IMR-90 (cell line): ENCODE measurements at regions not wholly inside any gene's neighbourhood (a gene's known extent, or its start where the extent isn't known, plus 50 kb on each side); places are given as distances from the start of the nearest gene placed in this dataset.

Experiments
- ATAC-seq: fragments of 200-7000 bp; cut with Tn5 transposase; 2 replicates; pipeline ENCODE4 v1.9.1; 2020; ENCODE audit warnings: low read depth, mild to moderate bottlenecking, moderate library complexity
- BruUV-seq: library from RNA; stranded (reverse); fragments of 400-500 nt; replicated peaks from 2 replicates; lab custom pipeline; 2021; lab: Mats Ljungman, UMichigan
- CTCF ChIA-PET: fragments of 300-600 bp; formaldehyde crosslinking; extraction: SDS; loops from one replicate; lab custom pipeline; 2021; ENCODE audit warnings: antibody characterized with exemption; lab: Yijun Ruan, JAX
- POLR2A ChIA-PET: fragments of 300-600 bp; sonication (Branson Sonifier 250); formaldehyde crosslinking; loops from one replicate; lab custom pipeline; 2022; ENCODE audit warnings: antibody characterized with exemption; ENCODE audit not compliant: unreplicated experiment; lab: Charles Lee
- DNase-seq: peaks from one replicate; pipeline ENCODE4 v3.0.0; 2013
- H2AFZ ChIP-seq: replicated peaks from 2 replicates; pipeline ENCODE3; 2013; ENCODE audit warnings: low read length, mild to moderate bottlenecking; ENCODE audit not compliant: poor library complexity
- H2AK5ac ChIP-seq: 2 replicates; pipeline ENCODE4 v1.6.1; 2013; ENCODE audit warnings: low read depth, low read length, inconsistent platforms
- H2AK9ac ChIP-seq: replicated peaks from 2 replicates; pipeline ENCODE3; 2013; ENCODE audit warnings: mild to moderate bottlenecking, low read depth, low read length, moderate library complexity; ENCODE audit not compliant: poor library complexity
- H2BK120ac ChIP-seq: 2 replicates; pipeline ENCODE4 v1.6.1; 2013; ENCODE audit warnings: low read depth, low read length, inconsistent platforms
- H2BK15ac ChIP-seq: 3 replicates; pipeline ENCODE4 v1.6.1; 2013; ENCODE audit warnings: low read depth, low read length, inconsistent platforms
- H2BK20ac ChIP-seq: 2 replicates; pipeline ENCODE4 v1.6.1; 2013; ENCODE audit warnings: low read depth, mild to moderate bottlenecking, inconsistent platforms, low read length, moderate library complexity
- H2BK5ac ChIP-seq: 2 replicates; pipeline ENCODE4 v1.6.1; 2013; ENCODE audit warnings: mild to moderate bottlenecking, low read depth, low read length, inconsistent platforms; ENCODE audit not compliant: poor library complexity, severe bottlenecking
- H3K14ac ChIP-seq: replicated peaks from 2 replicates; pipeline ENCODE4 v1.6.1; 2013; ENCODE audit warnings: low read depth, low read length, inconsistent platforms
- H3K18ac ChIP-seq: 2 replicates; pipeline ENCODE4 v1.6.1; 2013; ENCODE audit warnings: low read depth, low read length, control low read depth
- H3K23ac ChIP-seq: 2 replicates; pipeline ENCODE4 v1.6.1; 2013; ENCODE audit warnings: low read depth, low read length, inconsistent platforms
- H3K27ac ChIP-seq: 2 replicates; pipeline ENCODE4 v1.5.1; 2013; ENCODE audit warnings: mild to moderate bottlenecking, control low read depth, low read length; ENCODE audit not compliant: insufficient read depth
- H3K27me3 ChIP-seq: 2 replicates; pipeline ENCODE4 v1.6.1; 2013; ENCODE audit warnings: low read length; ENCODE audit not compliant: control insufficient read depth, insufficient read depth
- H3K36me3 ChIP-seq: 2 replicates; pipeline ENCODE4 v1.6.1; 2013; ENCODE audit warnings: low read length, mixed read lengths; ENCODE audit not compliant: control insufficient read depth, insufficient read depth
- H3K4ac ChIP-seq: 2 replicates; pipeline ENCODE4 v1.6.1; 2013; ENCODE audit warnings: low read depth, low read length, inconsistent platforms
- H3K4me1 ChIP-seq: 2 replicates; pipeline ENCODE4 v1.6.1; 2013; ENCODE audit warnings: low read length, mixed read lengths; ENCODE audit not compliant: control insufficient read depth, insufficient read depth
- H3K4me2 ChIP-seq: 2 replicates; pipeline ENCODE4 v1.6.1; 2013; ENCODE audit warnings: low read depth, mild to moderate bottlenecking, control low read depth, low read length, moderate library complexity
- H3K4me3 ChIP-seq: 2 replicates; pipeline ENCODE4 v1.5.1; 2013; ENCODE audit warnings: low read depth, mild to moderate bottlenecking, control low read depth, low read length, moderate library complexity; ENCODE audit not compliant: insufficient read depth
- H3K56ac ChIP-seq: 2 replicates; pipeline ENCODE4 v1.6.1; 2013; ENCODE audit warnings: low read length, inconsistent platforms; ENCODE audit not compliant: insufficient read depth; ENCODE audit errors: extremely low read depth
- H3K79me1 ChIP-seq, 2 experiments: 2 replicates each; pipeline ENCODE4 v1.6.1; 2013; ENCODE audit warnings: low read length in 2 of 2, inconsistent platforms in 1 of 2, low read depth in 1 of 2
- H3K9ac ChIP-seq: 2 replicates; pipeline ENCODE4 v1.6.1; 2013; ENCODE audit warnings: low read depth, low read length, control low read depth
- H3K9me1 ChIP-seq: 2 replicates; pipeline ENCODE4 v1.6.1; 2013; ENCODE audit warnings: low read length, inconsistent platforms; ENCODE audit not compliant: insufficient read depth
- H3K9me3 ChIP-seq: 2 replicates; pipeline ENCODE4 v1.6.1; 2013; ENCODE audit warnings: low read length; ENCODE audit not compliant: control insufficient read depth, insufficient read depth
- H4K20me1 ChIP-seq: 2 replicates; pipeline ENCODE4 v1.6.1; 2013; ENCODE audit warnings: low read length, inconsistent platforms; ENCODE audit not compliant: insufficient read depth
- H4K5ac ChIP-seq: 2 replicates; pipeline ENCODE4 v1.6.1; 2013; ENCODE audit warnings: mild to moderate bottlenecking, low read depth, low read length, control low read depth
- H4K8ac ChIP-seq, 2 experiments: 2 replicates each; pipeline ENCODE4 v1.6.1; 2013; ENCODE audit warnings: low read depth in 2 of 2, low read length in 2 of 2, control low read depth in 1 of 2, inconsistent platforms in 1 of 2
- H4K91ac ChIP-seq: 2 replicates; pipeline ENCODE4 v1.6.1; 2013; ENCODE audit warnings: low read depth, low read length, inconsistent platforms; ENCODE audit not compliant: insufficient read depth
- BHLHE40 ChIP-seq: fragments of 150-350 bp; IDR thresholded peaks from 2 replicates; pipeline ENCODE4 v1.6.1; 2016; ENCODE audit warnings: mild to moderate bottlenecking, low read depth, low read length
- CEBPB ChIP-seq: IDR thresholded peaks from 2 replicates; pipeline ENCODE4 v1.6.1; 2012; ENCODE audit warnings: low read depth, low read length, improper control_type of control experiment
- CHD1 ChIP-seq: IDR thresholded peaks from 2 replicates; pipeline ENCODE4 v1.6.1; 2012; ENCODE audit warnings: low read depth, low read length, improper control_type of control experiment
- MAZ ChIP-seq: IDR thresholded peaks from 2 replicates; pipeline ENCODE4 v1.6.1; 2012; ENCODE audit warnings: low read depth, mild to moderate bottlenecking, low read length, improper control_type of control experiment, moderate library complexity, borderline replicate concordance
- POLR2A ChIP-seq: IDR thresholded peaks from 2 replicates; pipeline ENCODE4 v1.6.1; 2012; ENCODE audit warnings: mild to moderate bottlenecking, low read depth, low read length
- RAD21 ChIP-seq: IDR thresholded peaks from 2 replicates; pipeline ENCODE4 v1.6.1; 2012; ENCODE audit warnings: low read length, improper control_type of control experiment
- RCOR1 ChIP-seq: IDR thresholded peaks from 2 replicates; pipeline ENCODE4 v1.6.1; 2012; ENCODE audit warnings: mild to moderate bottlenecking, low read length, improper control_type of control experiment; ENCODE audit not compliant: insufficient replicate concordance
- RFX5 ChIP-seq: IDR thresholded peaks from 2 replicates; pipeline ENCODE4 v1.8.0; 2012; ENCODE audit warnings: low read depth, mild to moderate bottlenecking, low read length, moderate library complexity
- USF2 ChIP-seq: fragments of 150-350 bp; IDR thresholded peaks from 2 replicates; pipeline ENCODE4 v1.6.1; 2017; ENCODE audit warnings: mild to moderate bottlenecking, antibody characterized with exemption, low read length, low read depth
- WGBS, 2 experiments: methylation state at CpG; one replicate each; pipeline versions ENCODE4 v1.1.5 to v1.1.7; 2013; ENCODE audit warnings: missing lambda C conversion rate in 2 of 2; ENCODE audit not compliant: insufficient read length in 1 of 2; ENCODE audit errors: extremely low coverage in 2 of 2; 5-methylcytosine and 5-hydroxymethylcytosine counted together
- dilution Hi-C: fragments of 300-500 bp; cut with HindIII; formaldehyde crosslinking; loops from one replicate; pipeline ENCODE4 v1.14.3; 2018; ENCODE audit warnings: low sequenced_read_pairs; ENCODE audit not compliant: unreplicated experiment
- in situ Hi-C: fragments of 300-500 bp; cut with MboI; formaldehyde crosslinking; loops from 3 replicates; pipeline ENCODE4 v1.14.3; 2019; ENCODE audit warnings: low sequenced_read_pairs, inconsistent platforms, mixed read lengths
- intact Hi-C: fragments of 100-400 bp; cut with micrococcal nuclease; formaldehyde crosslinking; loops from 2 replicates; pipeline ENCODE4 v1.10.0; 2022

- Histone ChIP-seq H3K36me3 (no peaks in the 10 kb centered on the region), H3K4me2 (no peak overlapping the region), H2AFZ (no peak overlapping the region), H2AK9ac (no peak overlapping the region), H4K20me1 (no peaks in the 10 kb centered on the region), H3K18ac (no peak overlapping the region), H3K4me1 (no peaks in the 10 kb centered on the region), H3K27me3 (no peaks in the 10 kb centered on the region), H2BK120ac (no peak overlapping the region), H2BK20ac (no peak overlapping the region), H2BK5ac (no peak overlapping the region), H4K91ac (no peak overlapping the region), H3K4me3 (no peak overlapping the region), H2BK15ac (no peak overlapping the region), H3K9me1 (no peaks in the 10 kb centered on the region), H3K9ac (no peak overlapping the region), H3K4ac (no peak overlapping the region), H3K79me1 (no peaks in the 10 kb centered on the region), H3K56ac (no peak overlapping the region), H3K9me3 (peaks cover 2% of the 10 kb centered on the region; the same call in 1 of the 2 replicates), H4K5ac (no peak overlapping the region), H3K14ac (no peak overlapping the region), H4K8ac (no peak overlapping the region), H3K23ac (no peak overlapping the region), H3K27ac (no peak overlapping the region), H2AK5ac (no peak overlapping the region)
- TF ChIP-seq POLR2A, result no peak
- TF ChIP-seq CEBPB, result no peak
- no peak for TF ChIP-seq USF2
- no peak for TF ChIP-seq RCOR1
- TF ChIP-seq CHD1, result no peak
- no peak for TF ChIP-seq RFX5
- no peak for TF ChIP-seq BHLHE40
- TF ChIP-seq MAZ, result no peak
- TF ChIP-seq RAD21, result no peak
- BruUV-seq, result no TSS peak
- POLR2A ChIA-PET, result no interaction called here
- no peak for ATAC-seq
- no peak for DNase-seq
- CTCF ChIA-PET, result interaction anchor here (0.9 kb wide), 1 partner anchor 456 kb away, joined by 3 read pairs; no protein-coding TSS in a partner anchor
- dilution Hi-C loops, result no loop called here
- intact Hi-C loops, result no loop called here
- in situ Hi-C loops, result no loop called here
- no CpG with 5 or more reads among the region's 2 CpGs for WGBS, 2 experiments
Observed at GRCh38 chr1:59242370-59242769, 54.5 kb upstream of the FGGY start.
